Left ventricle myocardium superior (tissue), 1 donor: ENCODE measurements at regions not wholly inside any gene's neighbourhood (a gene's known extent, or its start where the extent isn't known, plus 50 kb on each side); places are given as distances from the start of the nearest gene placed in this dataset.
"Not testable (repeated sequence)": the region's sequence is repeated elsewhere in the genome, so short reads cannot be mapped to it uniquely, and the experiment has no call there.

Source experiments
- ATAC-seq: fragments of 200-7000 bp; cut with Tn5 transposase; one replicate; pipeline ENCODE4 v1.9.1; 2020; ENCODE audit warnings: mild to moderate bottlenecking, moderate library complexity
- DNase-seq: peaks from one replicate; pipeline ENCODE4 v3.0.0-alpha.2; 2020
- intact Hi-C: fragments of 100-400 bp; cut with micrococcal nuclease; formaldehyde crosslinking; loops from one replicate; pipeline ENCODE4 v1.11.0; 2022
- donor health status: DM: no; HTN: yes; CAD: no; lungs with severe emphysema.

DNA sequence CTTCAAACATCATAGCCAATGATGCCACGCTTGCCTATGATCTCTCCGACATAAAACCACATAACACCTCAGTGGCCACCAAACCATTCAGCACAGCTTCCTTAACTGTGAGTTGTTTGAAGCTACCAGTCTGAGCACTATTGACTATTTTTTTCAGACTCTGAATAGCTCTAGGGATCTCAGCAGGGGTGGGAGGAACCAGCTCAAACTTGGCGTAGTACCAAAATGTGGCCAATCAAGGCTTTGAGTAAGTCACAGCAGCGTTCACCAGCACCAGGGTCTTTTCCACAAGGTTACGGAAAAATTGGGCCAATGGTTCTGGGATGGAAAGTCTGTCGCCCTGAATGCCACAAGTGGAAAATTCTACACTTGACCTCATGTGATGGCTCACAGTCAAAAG is 70.6 kb downstream of the SMPDL3A start:
- ATAC-seq = no peak
- intact Hi-C loops = no loop called here
- DNase-seq = no peak

- intact Hi-C loops = no loop called here
- no peak for DNase-seq
- ATAC-seq = no peak
These were observed 72.5 kb downstream of the SMPDL3A start for GRCh38 chr6:122861594-122861993.

GRCh38 chr6:122868137-122868536 is 79.1 kb downstream of the SMPDL3A start:
- intact Hi-C loops = no loop called here
- DNase-seq (no peak), ATAC-seq (no peak)

GRCh38 chr6:122869437-122870024 is 80.5 kb downstream of the SMPDL3A start:
- DNase-seq (no peak), ATAC-seq (peak; percentile 76)
- intact Hi-C loops = loop anchor here (5.0 kb wide), 1 partner anchor 443 kb away; no protein-coding TSS in a partner anchor

DNA sequence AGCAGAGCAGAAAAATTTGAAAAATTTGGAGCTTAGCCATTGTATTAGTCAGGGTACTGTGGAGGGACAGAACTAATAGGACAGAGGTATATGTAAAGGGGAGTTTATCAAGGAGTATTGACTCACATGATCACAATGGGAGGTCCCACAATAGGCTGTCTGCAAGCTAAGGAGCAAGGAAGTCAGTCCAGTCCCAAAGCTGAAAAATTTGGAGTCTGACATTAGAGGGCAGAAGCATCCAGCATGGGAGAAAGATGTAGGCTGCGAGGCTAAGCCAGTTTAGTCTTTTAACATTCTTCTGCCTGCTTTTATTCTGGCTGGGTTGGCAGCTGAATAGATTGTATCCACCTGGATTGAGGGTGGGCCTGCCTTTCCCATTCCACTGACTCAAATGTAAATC is 82.0 kb downstream of the SMPDL3A start:
- DNase-seq = no peak
- no peak for ATAC-seq
- intact Hi-C loops = loop anchor here (5.0 kb wide), 1 partner anchor 441 kb away; no protein-coding TSS in a partner anchor

- ATAC-seq = no peak
These were observed 83.3 kb downstream of the SMPDL3A start for GRCh38 chr6:122872311-122872710.

DNA sequence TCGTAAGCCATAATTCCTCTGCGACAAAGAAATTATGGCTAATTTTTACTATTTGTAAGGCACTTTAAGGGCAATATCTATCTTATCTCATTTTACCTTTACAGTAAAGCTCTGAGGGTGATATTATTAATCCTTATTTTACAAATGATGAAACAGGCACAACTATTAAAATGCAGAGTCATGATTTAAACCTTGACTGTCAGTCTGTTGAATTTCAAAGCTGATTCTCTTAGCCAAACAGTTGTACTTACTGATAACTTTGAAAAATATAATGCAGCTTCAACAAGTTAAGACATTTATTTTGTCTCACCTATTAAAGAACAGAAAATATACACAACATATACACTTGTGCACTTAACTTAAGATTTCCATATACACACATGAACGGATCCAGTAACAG is 88.2 kb downstream of the SMPDL3A start:
- ATAC-seq (no peak), DNase-seq (no peak)
- intact Hi-C loops = no loop called here

More at GRCh38 chr6:122872311-122872710, 83.3 kb downstream of the SMPDL3A start:
- intact Hi-C loops = loop anchor here (5.0 kb wide), 1 partner anchor 440 kb away; no protein-coding TSS in a partner anchor
- no peak for DNase-seq

GRCh38 chr6:122878796-122879195 is 89.7 kb downstream of the SMPDL3A start:
- intact Hi-C loops = no loop called here
- DNase-seq (no peak), ATAC-seq (no peak)

GRCh38 chr6:122886481-122886880 is 97.4 kb downstream of the SMPDL3A start:
- ATAC-seq = no peak
- no peak for DNase-seq
- intact Hi-C loops = no loop called here

GRCh38 chr6:122887941-122888340 is 98.9 kb downstream of the SMPDL3A start:
- no peak for ATAC-seq
- intact Hi-C loops = no loop called here
- DNase-seq = no peak

GRCh38 chr6:122888680-122889079 is 99.6 kb downstream of the SMPDL3A start:
- intact Hi-C loops, DNase-seq, ATAC-seq: not testable (repeated sequence)

GRCh38 chr6:122890250-122890649 is 101.2 kb downstream of the SMPDL3A start:
- ATAC-seq (no peak), DNase-seq (no peak)
- intact Hi-C loops = no loop called here

GRCh38 chr6:122894791-122895190 is 101.2 kb upstream of the CLVS2 start:
- DNase-seq (no peak), ATAC-seq (no peak)
- intact Hi-C loops = no loop called here

- DNase-seq (no peak), ATAC-seq (no peak)
- intact Hi-C loops = no loop called here
These were observed 93.7 kb upstream of the CLVS2 start for GRCh38 chr6:122902326-122902725.

- intact Hi-C loops = no loop called here
- no peak for ATAC-seq
- DNase-seq = no peak
These were observed 92.6 kb upstream of the CLVS2 start for GRCh38 chr6:122903266-122903915.

DNA sequence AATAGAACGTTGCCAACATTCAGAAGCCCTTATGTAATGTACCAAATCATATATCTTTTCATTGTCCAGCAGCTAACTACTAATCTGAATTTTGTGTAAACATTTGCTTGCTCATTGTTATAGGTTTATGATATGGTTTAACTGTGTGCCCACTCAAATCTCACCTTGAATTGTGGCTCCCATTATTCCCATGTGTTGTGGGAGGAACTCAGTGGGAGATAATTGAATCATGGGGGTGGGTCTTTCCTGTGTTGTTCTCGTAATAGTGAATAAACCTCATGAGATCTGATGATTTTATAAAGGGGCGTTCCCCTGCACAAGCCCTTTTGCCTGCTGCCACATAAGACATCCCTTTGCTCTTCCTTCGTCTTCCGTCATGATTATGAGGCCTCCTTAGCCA is 91.9 kb upstream of the CLVS2 start:
- no peak for DNase-seq

DNA sequence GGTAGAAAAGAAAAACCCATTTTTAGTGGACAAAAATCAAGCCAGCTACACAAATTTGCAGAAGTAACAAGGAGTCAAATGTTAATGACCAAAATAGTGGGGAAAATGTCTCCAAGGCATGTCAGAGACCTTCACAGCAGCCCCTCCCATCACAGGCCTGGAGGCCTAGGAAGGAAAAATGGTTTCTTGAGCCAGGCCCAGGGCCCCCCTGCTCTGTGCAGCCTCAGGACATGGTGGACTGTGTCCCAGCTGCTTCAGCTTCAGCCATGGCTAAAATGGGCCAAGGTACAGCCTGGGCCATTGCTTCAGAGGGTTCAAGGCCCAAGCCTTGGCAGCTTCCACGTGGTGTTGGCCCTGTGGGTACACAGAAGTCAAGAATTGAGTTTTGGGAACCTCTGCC is 82.5 kb upstream of the CLVS2 start:
- no peak for DNase-seq
- ATAC-seq = no peak
- intact Hi-C loops = no loop called here

More for the DNA sequence above, 91.9 kb upstream of the CLVS2 start:
- intact Hi-C loops = no loop called here
- ATAC-seq = no peak

DNA sequence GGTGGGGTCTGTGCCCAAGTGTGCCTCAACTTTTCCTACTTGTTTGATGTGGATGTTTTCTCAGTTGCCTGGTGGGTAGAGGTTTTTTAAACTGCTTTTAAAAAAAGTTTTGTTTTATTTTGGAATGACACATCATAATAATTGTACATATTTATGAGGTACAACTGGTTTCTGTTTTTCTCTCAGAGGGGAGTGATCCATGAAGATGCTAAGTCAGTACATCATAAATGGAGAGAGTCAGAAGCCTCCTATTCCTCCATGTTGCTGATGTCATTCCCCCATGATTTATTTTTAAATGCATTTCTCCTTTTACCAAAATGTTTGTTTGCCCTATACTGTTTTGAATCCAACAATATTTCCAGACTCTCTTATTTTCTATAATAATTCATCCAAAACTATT is 77.3 kb upstream of the CLVS2 start:
- DNase-seq (no peak), ATAC-seq (no peak)
- intact Hi-C loops = no loop called here

DNA sequence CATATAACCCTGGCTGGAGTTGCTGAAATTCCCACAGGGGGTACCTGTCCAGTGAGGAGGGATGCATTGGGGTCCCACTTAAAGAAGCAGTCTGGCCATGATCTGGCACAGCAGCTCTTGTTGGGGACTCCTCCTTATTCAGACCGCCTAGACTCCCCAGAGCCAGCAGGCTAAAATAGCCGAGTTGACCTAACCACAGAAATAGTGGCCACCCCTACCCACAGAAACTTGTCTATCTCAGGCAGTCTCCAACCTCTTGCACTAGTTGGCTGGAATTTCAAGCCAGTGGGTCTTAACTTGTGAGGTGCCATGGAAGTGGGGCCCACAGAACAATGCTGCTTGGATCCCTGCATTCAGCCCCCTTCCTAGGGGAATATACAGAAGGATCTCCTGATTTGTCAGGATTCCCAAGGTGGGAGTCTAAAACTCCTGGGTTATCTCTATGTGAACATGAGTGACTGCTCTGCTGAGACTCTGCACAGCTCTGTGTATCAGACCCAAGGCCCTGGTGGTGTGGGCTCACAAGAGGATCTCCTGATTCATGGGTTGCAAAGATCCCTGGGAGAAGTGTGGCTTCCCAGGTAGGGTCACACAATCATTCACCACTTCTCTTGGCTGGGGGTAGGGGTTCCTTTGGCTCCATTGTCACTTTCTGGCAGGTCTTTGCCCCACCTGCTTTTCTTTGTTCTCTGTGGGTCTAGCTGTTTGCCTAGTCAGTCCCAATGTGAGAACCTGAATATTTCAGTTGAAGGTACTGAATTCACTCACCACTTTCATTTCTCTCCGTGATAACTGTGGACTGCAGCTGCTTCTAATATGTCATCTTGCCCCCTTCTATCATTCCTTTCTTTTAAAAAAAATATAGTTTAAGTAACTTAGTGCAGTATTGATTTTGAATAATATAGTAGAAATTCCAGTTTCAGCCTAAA is 65.5 kb upstream of the CLVS2 start:
- ATAC-seq = no peak
- intact Hi-C loops = no loop called here
- peak; percentile 2 for DNase-seq

DNA sequence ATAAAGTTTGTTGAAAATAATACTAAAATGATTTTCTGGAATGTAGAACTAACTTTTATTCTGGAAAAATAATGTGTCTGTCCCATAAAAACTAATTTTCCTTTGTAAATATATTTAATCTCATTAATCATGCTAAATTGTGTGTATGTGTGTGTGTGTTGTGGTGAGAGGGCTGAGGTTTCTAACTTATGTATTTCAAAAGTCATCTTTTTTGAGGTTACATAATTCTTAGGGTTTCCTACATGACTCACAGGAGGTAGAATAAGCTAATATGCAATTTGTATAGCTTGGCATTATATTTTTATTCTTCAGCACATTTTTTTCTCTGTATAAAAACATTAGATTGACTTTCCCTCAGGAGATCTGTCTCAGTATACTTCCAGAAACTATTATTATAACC is 64.1 kb upstream of the CLVS2 start:
- no peak for ATAC-seq
- no peak for DNase-seq
- intact Hi-C loops = no loop called here
